NCI-H446 (cell line): ENCODE measurements at regions not wholly inside any gene's neighbourhood (a gene's known extent, or its start where the extent isn't known, plus 50 kb on each side); places are given as distances from the start of the nearest gene placed in this dataset.
"Not testable (repeated sequence)": the region's sequence is repeated elsewhere in the genome, so short reads cannot be mapped to it uniquely, and the experiment has no call there.

ENCODE experiments used
- DNase-seq, 2 experiments: peaks; one replicate each; lab custom pipeline; 2025; lab: John Stamatoyannopoulos, UW

- no peak for DNase-seq
These were observed 110.3 kb upstream of the PRSS16 start for GRCh38 chr6:27136978-27137814.

DNA sequence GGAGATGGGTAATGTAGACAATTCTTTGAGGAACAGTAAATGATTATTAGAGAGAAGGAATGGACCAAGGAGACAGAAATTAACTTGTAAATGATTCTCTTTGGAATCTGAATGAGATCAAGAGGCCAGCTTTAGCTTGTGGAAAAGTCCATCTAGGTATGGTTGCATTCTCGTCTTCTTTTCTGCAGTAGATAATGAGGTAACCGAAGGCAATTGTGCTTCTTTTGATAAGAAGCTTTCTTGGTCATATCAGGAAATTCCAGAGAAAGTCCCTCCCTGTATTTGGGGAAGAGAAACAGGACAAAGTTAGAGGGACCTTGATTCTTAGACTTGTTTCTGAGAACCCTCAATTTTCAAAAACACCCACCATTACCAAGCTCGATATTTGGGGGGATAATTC lies 109.1 kb upstream of the PRSS16 start:
- no peak for DNase-seq

GRCh38 chr6:27138837-27139755 lies 108.4 kb upstream of the PRSS16 start:
- DNase-seq = peak in 1 of 2 experiments; percentile 69

GRCh38 chr6:27139756-27140579 lies 107.5 kb upstream of the PRSS16 start:
- no peak for DNase-seq

DNA sequence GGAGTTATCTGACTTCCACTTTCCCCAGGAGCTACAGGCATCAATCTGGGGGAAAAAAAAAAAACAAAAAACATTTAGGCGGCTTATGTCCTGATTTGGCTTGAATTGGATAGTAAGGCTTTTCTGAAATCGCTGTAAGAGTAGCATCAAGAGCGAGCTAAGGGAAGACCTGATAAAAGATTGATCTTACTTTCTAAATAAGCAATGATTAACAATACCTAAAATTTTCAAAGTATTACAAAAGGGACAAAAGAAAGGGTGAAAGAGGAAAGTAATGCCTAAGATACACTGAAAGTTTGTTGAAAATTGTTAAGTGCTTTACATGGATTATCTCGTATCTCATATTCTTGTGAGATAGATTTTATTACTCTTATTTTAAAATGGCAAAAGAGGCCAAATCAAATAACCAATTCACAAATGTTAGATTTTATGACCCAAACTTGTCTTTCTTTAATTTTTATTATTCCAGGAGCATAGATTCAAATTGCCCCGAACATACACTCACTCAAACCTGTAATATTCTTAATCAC lies 106.4 kb upstream of the PRSS16 start:
- DNase-seq = no peak

GRCh38 chr6:27141529-27142015 lies 105.9 kb upstream of the PRSS16 start:
- no peak for DNase-seq

- DNase-seq = not testable (repeated sequence)
These were observed 104.5 kb upstream of the PRSS16 start for GRCh38 chr6:27143020-27143388.

DNA sequence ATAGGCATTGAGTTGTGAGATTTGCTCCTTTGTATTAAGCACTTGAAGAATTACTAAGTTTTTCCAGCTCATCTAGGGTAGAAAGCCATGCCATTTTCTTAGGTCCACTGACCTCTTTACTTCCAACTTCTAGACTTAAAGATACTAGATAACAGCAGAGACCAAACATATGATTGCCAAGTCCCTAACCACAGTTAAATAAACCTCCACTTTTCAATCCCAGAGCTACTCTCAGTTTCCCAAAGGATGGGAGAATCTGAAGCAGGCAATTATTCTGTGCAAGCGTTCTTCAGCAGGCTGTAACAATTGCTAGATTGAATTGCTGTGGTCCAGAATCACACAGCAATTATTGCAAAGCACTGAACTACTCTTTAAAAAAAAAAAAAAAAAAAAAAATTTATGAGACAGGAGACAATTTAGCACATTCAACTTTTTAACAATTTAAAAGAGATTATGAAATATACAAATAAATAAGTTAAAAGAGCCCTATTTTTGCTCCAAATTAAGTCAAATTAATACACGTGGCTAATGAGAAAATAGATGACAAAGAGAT lies 104.0 kb upstream of the PRSS16 start:
- DNase-seq = no peak

DNA sequence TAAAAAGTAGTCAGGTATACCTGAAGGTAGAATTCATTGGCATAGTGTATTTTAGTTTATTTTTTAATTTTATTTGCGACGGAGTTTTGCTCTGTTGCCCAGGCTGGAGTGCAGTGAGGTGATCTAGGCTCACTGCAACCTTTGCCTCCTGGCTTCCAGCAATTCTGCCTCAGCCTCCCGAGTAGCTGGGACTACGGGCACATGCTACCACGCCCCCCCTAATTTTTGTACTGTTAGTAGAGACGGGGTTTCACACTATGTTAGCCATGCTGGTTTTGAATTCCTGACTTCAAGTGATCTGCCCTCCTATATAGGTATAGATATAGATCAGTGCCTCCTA lies 102.8 kb upstream of the PRSS16 start:
- no peak for DNase-seq

GRCh38 chr6:27145731-27146455 lies 101.6 kb upstream of the PRSS16 start:
- DNase-seq = peak; percentile 70 to 90

DNA sequence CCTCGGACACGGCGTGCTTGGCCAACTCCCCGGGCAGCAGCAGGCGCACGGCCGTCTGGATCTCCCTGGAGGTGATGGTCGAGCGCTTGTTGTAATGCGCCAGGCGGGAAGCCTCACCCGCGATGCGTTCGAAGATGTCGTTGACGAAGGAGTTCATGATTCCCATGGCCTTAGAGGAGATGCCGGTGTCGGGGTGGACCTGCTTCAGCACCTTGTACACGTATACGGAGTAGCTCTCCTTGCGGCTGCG lies 101.1 kb upstream of the PRSS16 start:
- DNase-seq = not testable (repeated sequence)

GRCh38 chr6:27146706-27147505 lies 100.6 kb upstream of the PRSS16 start:
- peak; percentile 89 to 96 for DNase-seq

DNA sequence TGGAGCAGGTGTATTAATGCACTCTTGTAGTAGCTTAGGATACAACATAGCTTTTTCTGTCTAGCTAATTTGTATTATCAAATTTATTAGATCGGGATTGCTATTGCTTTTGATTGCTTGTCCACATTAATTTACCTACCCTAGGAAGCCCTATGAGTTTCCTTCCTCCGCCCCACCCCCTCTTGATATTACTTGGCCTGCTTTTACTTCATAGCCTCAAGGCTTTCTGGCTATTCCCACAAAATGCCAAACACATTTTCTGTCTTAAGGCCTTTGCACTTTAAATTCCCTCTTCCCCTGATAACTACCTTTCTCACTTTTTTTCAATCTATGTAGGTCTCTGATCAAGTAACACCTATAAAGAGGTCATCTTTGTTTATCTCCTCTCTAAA lies 99.1 kb upstream of the PRSS16 start:
- DNase-seq = no peak

DNA sequence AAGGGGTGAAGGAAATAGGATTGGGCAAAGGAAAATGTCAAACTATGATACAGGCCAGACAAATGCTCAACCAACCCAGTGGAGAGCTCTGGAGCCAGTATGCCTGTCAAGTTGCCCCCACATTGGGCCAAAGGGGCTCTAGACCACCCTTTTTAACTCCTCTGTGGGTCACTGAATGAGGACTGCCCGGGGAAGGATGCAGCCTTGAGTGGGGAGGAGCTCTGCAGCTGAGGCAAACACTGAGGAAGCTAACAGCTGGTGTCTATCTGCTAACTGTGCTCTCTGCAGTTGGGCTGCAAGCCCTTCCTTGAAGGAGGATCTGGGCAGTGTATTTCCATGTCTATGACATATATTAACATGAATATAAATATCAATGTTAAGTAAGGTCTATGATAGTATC lies 98.4 kb upstream of the PRSS16 start:
- no peak for DNase-seq

- DNase-seq = no peak
These were observed 92.8 kb upstream of the PRSS16 start for GRCh38 chr6:27154696-27155095.

DNA sequence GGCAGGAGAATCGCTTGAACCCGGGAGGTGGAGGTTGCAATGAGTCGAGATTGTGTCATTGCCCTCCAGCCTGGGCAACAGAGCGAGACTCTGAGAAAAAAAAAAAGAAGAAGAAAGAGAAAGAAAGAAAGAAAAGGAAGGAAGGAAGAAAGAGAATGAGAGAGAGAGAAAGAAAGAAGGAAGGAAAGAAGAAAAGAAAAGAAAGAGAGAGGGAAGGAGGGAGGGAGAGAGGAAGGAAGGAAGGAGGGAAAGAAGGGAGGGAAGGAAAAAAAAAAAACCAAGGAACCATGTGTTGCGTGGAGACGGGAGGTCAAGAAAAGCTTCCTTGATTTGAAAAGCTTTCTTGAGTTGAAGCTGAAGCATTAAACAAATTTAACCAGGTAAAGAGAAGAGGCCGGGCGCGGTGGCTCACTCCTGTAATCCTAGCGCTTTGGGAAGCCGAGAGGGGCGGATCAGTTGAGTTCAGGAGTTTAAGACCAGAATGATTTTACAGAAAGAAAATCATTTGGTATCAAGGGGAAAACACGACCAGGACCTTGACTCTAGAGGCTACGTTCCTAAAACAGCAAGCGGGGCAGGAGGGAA lies 90.5 kb upstream of the PRSS16 start:
- DNase-seq = no peak

- peak; percentile 43 to 80 for DNase-seq
These were observed 89.8 kb upstream of the PRSS16 start for GRCh38 chr6:27157459-27158315.

GRCh38 chr6:27158316-27158643 lies 89.2 kb upstream of the PRSS16 start:
- DNase-seq = no peak

GRCh38 chr6:27159725-27160124 lies 87.8 kb upstream of the PRSS16 start:
- DNase-seq = no peak
